ENCODE measurements at regions not wholly inside any gene's neighbourhood (a gene's known extent, or its start where the extent isn't known, plus 50 kb on each side); places are given as distances from the start of the nearest gene placed in this dataset.

- TF ChIP-seq ZNF219 (CRISPR knock-in tag; IDR thresholded peaks at IDR 0.05; ENCODE audit: borderline replicate concordance) (no peak), IRF1 (CRISPR knock-in tag; IDR thresholded peaks at IDR 0.05) (no peak), FOXK1 (CRISPR knock-in tag; IDR thresholded peaks at IDR 0.05) (no peak), HMGA2 (CRISPR knock-in tag; IDR thresholded peaks at IDR 0.05) (no peak), PRDM15 (CRISPR knock-in tag; IDR thresholded peaks at IDR 0.05) (no peak), CREB1 (CRISPR knock-in tag; IDR thresholded peaks at IDR 0.05) (no peak), AR (CRISPR knock-in tag; IDR thresholded peaks at IDR 0.05) (no peak)
- H3K9me3 Mint-ChIP-seq = no peaks in the 10 kb centered on the region
Measured at GRCh38 chr13:59367904-59368303, 795.8 kb downstream of the DIAPH3 start.

GRCh38 chr13:59368693-59369092 is 795.0 kb downstream of the DIAPH3 start:
- no peak overlapping the region for H3K27ac Mint-ChIP-seq
- no peaks in the 10 kb centered on the region for H3K9me3 Mint-ChIP-seq
- no peak overlapping the region for H3K4me3 Mint-ChIP-seq
- POLR2A ChIA-PET = interaction anchor here (0.6 kb wide), 1 partner anchor 1738 kb away, joined by 4 read pairs; no protein-coding TSS in a partner anchor
- TF ChIP-seq AFF4 (CRISPR knock-in tag; IDR thresholded peaks at IDR 0.05; ENCODE audit: borderline replicate concordance) (no peak), ZNF138 (CRISPR knock-in tag; conservative IDR thresholded peaks at IDR 0.05) (no peak), ATF1 (CRISPR knock-in tag; IDR thresholded peaks at IDR 0.05) (no peak), ZNF396 (CRISPR knock-in tag; IDR thresholded peaks at IDR 0.05; ENCODE audit: borderline replicate concordance) (no peak), IRF1 (CRISPR knock-in tag; IDR thresholded peaks at IDR 0.05) (no peak), NFYB (CRISPR knock-in tag; conservative IDR thresholded peaks at IDR 0.05; ENCODE audit: low read depth) (no peak), CREM (CRISPR knock-in tag; IDR thresholded peaks at IDR 0.05) (no peak), USF1 (CRISPR knock-in tag; IDR thresholded peaks at IDR 0.05) (no peak), ZNF232 (CRISPR knock-in tag; IDR thresholded peaks at IDR 0.05) (no peak), ZNF425 (CRISPR knock-in tag; conservative IDR thresholded peaks at IDR 0.05) (no peak), JAZF1 (CRISPR knock-in tag; IDR thresholded peaks at IDR 0.05) (no peak), SMAD4 (CRISPR knock-in tag; IDR thresholded peaks at IDR 0.05) (no peak), GTF2I (CRISPR knock-in tag; conservative IDR thresholded peaks at IDR 0.05) (no peak), MXD4 (CRISPR knock-in tag; IDR thresholded peaks at IDR 0.05; ENCODE audit: borderline replicate concordance) (no peak), MYBL2 (CRISPR knock-in tag; IDR thresholded peaks at IDR 0.05) (no peak), SOX15 (CRISPR knock-in tag; IDR thresholded peaks at IDR 0.05) (no peak)
- H3K4me1 Mint-ChIP-seq = peaks cover 16% of the 10 kb centered on the region
- H3K36me3 Mint-ChIP-seq = no peaks in the 10 kb centered on the region
- H3K27me3 Mint-ChIP-seq (ENCODE audit: low read depth) = no peaks in the 10 kb centered on the region
- ATAC-seq (peak; percentile 46; the same call in 1 of the 2 replicates), DNase-seq (ENCODE audit: low spot score) (no peak)
- CTCF ChIA-PET = no interaction called here

More at GRCh38 chr13:59367904-59368303, 795.8 kb downstream of the DIAPH3 start:
- Mint-ChIP-seq H3K4me1 (peaks cover 18% of the 10 kb centered on the region), H3K27ac (no peak overlapping the region), H3K4me3 (no peak overlapping the region), H3K36me3 (no peaks in the 10 kb centered on the region), H3K27me3 (ENCODE audit: low read depth) (no peaks in the 10 kb centered on the region)
- CTCF ChIA-PET = no interaction called here
- DNase-seq (ENCODE audit: low spot score) (no peak), ATAC-seq (no peak)
- POLR2A ChIA-PET = no interaction called here

All from WTC11 (cell line).